ENCODE measurements at regions not wholly inside any gene's neighbourhood (a gene's known extent, or its start where the extent isn't known, plus 50 kb on each side); places are given as distances from the start of the nearest gene placed in this dataset.
A peak's percentile ranks its signal among the peaks of the same experiment; 100 is the strongest.
"Not testable (repeated sequence)": the region's sequence is repeated elsewhere in the genome, so short reads cannot be mapped to it uniquely, and the experiment has no call there.

DNA sequence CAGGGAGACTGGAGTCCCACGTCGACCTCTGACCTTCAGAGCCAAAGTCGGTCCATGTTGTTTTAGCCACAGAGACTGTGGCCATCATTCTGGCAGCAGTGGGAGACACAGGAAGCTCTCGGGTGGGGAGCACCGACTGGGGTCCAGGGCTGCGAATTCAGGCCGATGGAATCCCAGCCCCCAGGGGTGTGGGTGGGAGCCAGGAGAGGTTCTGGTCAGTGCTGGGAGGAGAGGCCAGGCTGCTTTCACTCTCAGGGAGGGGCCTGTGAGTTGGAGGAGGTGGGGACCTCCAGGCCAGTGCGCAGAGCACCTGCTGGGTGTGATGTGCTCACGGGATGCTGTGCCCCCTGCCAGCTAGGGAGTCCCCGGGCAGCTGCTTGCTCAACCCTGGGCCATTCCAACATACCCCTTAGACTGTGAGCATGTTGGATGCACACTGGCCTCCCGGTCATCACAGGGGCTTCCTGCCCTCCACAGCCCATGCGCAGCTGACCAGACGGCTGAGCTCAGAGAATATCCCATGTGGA is 196.5 kb downstream of the LAT start:
- not testable (repeated sequence) for H3K4me3 ChIP-seq (ENCODE audit: low read length); H3K27ac ChIP-seq (ENCODE audit: low read length); H3K27me3 ChIP-seq (ENCODE audit: control insufficient read depth, insufficient read depth, low read length); H3K9me3 ChIP-seq (replicated peaks; ENCODE audit: control insufficient read depth, low read depth, low read length); DNase-seq; H3K36me3 ChIP-seq (ENCODE audit: control insufficient read depth, insufficient read depth, low read length)
- 75% methylated on average over 8 of the region's 13 CpGs for WGBS (ENCODE audit: insufficient coverage)
- peaks cover 52% of the 10 kb centered on the region for H3K4me1 ChIP-seq (ENCODE audit: control insufficient read depth, insufficient read depth, low read length)

GRCh38 chr16:29180206-29180600 is 195.4 kb downstream of the LAT start:
- not testable (repeated sequence) for H3K9me3 ChIP-seq (replicated peaks; ENCODE audit: control insufficient read depth, low read depth, low read length); H3K4me3 ChIP-seq (ENCODE audit: low read length); H3K36me3 ChIP-seq (ENCODE audit: control insufficient read depth, insufficient read depth, low read length); H3K27me3 ChIP-seq (ENCODE audit: control insufficient read depth, insufficient read depth, low read length); DNase-seq; H3K27ac ChIP-seq (ENCODE audit: low read length)
- H3K4me1 ChIP-seq (ENCODE audit: control insufficient read depth, insufficient read depth, low read length), result peaks cover 41% of the 10 kb centered on the region
- 80% methylated on average over 3 of the region's 15 CpGs for WGBS (ENCODE audit: insufficient coverage)

GRCh38 chr16:29179401-29180205 is 194.8 kb downstream of the LAT start:
- H3K9me3 ChIP-seq (replicated peaks; ENCODE audit: control insufficient read depth, low read depth, low read length); H3K27me3 ChIP-seq (ENCODE audit: control insufficient read depth, insufficient read depth, low read length): not testable (repeated sequence)
- H3K4me1 ChIP-seq (ENCODE audit: control insufficient read depth, insufficient read depth, low read length), result peaks cover 35% of the 10 kb centered on the region

DNA sequence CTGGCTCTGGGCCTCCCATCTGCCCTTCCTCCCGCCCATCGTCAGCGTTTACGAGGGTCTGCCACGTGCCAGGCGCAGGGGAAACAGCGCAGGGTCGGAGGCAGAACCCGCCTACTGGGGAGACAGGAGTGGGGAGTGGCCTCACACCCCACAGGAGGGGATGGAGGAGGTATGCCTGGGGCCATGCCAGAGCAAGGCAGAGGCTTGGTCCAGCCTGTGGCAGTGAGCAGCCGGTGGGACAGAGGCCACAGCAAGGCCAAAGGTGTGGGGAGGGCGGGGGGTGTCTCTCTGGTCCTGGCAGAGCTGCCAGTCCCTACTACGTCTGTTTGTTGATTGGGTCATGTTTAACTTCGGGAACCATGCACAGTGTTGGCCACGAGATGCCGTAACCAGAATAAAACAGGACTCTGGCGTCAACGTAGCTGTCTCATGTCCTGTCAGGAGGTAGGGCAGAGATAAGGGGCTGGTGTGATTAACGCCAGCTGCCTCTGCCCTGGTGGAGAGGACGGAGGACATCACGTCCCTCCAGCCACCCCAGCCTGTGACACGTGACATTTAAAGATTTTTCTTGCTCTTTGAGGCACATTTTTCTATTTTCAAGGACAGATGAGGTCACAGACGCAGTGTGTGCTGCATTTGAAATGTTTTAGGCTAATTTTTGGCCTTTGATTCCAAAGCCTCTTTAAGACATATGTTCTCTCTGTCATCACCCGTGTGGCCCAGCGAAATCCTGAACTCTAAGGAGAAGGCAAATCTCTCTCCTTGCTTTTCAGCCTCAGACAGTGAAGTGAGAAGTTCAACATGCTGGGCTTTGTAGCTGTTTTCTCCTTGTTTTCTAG is 193.3 kb downstream of the LAT start:
- not testable (repeated sequence) for H3K27me3 ChIP-seq (ENCODE audit: control insufficient read depth, insufficient read depth, low read length); H3K9me3 ChIP-seq (replicated peaks; ENCODE audit: control insufficient read depth, low read depth, low read length); H3K36me3 ChIP-seq (ENCODE audit: control insufficient read depth, insufficient read depth, low read length); DNase-seq; H3K4me3 ChIP-seq (ENCODE audit: low read length)
- H3K27ac ChIP-seq (ENCODE audit: low read length), result peak overlapping the region; percentile 13
- H3K4me1 ChIP-seq (ENCODE audit: control insufficient read depth, insufficient read depth, low read length), result peaks cover 25% of the 10 kb centered on the region
- 38% methylated on average over 7 of the region's 24 CpGs for WGBS (ENCODE audit: insufficient coverage)

More at GRCh38 chr16:29179401-29180205, 194.8 kb downstream of the LAT start:
- not testable (repeated sequence) for DNase-seq; H3K36me3 ChIP-seq (ENCODE audit: control insufficient read depth, insufficient read depth, low read length); H3K27ac ChIP-seq (ENCODE audit: low read length); H3K4me3 ChIP-seq (ENCODE audit: low read length)
- 79% methylated on average over 21 of the region's 25 CpGs for WGBS (ENCODE audit: insufficient coverage)

GRCh38 chr16:29177203-29177887 is 192.5 kb downstream of the LAT start:
- not testable (repeated sequence) for H3K4me3 ChIP-seq (ENCODE audit: low read length); H3K9me3 ChIP-seq (replicated peaks; ENCODE audit: control insufficient read depth, low read depth, low read length); H3K27ac ChIP-seq (ENCODE audit: low read length); H3K36me3 ChIP-seq (ENCODE audit: control insufficient read depth, insufficient read depth, low read length); DNase-seq; H3K27me3 ChIP-seq (ENCODE audit: control insufficient read depth, insufficient read depth, low read length)
- 25% methylated on average over 10 of the region's 30 CpGs for WGBS (ENCODE audit: insufficient coverage)
- peaks cover 20% of the 10 kb centered on the region for H3K4me1 ChIP-seq (ENCODE audit: control insufficient read depth, insufficient read depth, low read length)

DNA sequence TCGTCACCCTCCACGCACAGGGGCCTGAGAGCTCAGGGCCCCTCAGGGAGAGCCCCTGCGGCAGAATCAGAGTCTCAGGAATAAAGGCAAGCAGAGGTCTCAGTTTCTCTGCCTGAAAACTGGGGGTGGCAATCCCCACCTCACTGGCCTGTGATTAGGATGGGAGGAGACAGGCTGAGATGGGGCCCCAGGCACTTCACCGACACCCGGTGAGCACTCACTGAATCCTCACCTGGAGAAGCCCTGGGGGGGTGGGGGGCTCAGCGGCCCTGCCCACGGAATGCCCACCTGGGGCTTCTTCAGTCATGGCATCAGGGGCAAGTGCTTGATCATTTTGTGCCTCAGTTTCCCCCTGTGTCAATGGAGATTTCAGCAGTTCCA is 192.0 kb downstream of the LAT start:
- not testable (repeated sequence) for H3K9me3 ChIP-seq (replicated peaks; ENCODE audit: control insufficient read depth, low read depth, low read length); H3K4me3 ChIP-seq (ENCODE audit: low read length); H3K36me3 ChIP-seq (ENCODE audit: control insufficient read depth, insufficient read depth, low read length); H3K27me3 ChIP-seq (ENCODE audit: control insufficient read depth, insufficient read depth, low read length); H3K27ac ChIP-seq (ENCODE audit: low read length); DNase-seq
- WGBS (ENCODE audit: insufficient coverage), result no CpG with 5 or more reads among the region's 7 CpGs
- H3K4me1 ChIP-seq (ENCODE audit: control insufficient read depth, insufficient read depth, low read length), result peaks cover 20% of the 10 kb centered on the region

GRCh38 chr16:29176154-29176470 is 191.3 kb downstream of the LAT start:
- not testable (repeated sequence) for H3K27ac ChIP-seq (ENCODE audit: low read length); DNase-seq; H3K9me3 ChIP-seq (replicated peaks; ENCODE audit: control insufficient read depth, low read depth, low read length); H3K4me3 ChIP-seq (ENCODE audit: low read length); H3K27me3 ChIP-seq (ENCODE audit: control insufficient read depth, insufficient read depth, low read length); H3K36me3 ChIP-seq (ENCODE audit: control insufficient read depth, insufficient read depth, low read length)
- peaks cover 26% of the 10 kb centered on the region for H3K4me1 ChIP-seq (ENCODE audit: control insufficient read depth, insufficient read depth, low read length)
- WGBS (ENCODE audit: insufficient coverage), result 83% methylated on average over 7 of the region's 7 CpGs

DNA sequence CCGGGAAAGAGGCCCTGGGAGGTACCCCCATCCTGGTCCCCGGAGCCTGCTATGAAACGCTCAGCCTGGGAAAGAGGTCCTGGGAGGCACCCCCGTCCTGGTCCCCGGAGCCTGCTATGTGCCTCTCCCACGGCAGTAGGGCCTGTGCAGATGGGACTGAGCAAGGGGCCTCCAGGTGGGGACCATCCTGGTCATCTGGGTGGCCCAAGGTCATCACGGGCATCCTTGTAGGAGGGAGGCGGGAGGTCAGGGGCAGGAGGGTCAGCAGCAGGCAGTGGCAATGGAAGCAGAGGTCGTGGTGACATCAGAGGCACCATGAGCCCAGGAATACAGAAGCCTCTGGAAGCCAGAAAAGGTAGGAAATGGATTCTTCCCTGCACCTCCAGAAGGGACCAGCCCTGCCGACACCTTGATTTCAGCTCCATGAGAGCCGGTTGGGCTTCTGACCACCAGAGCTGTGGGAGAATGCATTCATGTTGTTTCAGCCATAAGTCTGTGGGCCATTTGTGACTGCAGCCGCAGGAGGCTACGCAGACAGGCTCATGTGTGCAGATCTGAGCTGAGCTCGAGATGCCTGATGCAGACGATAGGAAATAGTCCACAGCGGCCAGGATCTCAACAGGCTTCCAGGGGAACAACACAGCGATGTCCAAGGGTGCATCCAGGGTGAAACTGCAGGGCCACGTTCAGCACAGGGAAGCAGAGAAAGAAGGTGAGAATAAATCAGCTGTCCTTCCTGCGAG is 190.7 kb downstream of the LAT start:
- not testable (repeated sequence) for H3K27me3 ChIP-seq (ENCODE audit: control insufficient read depth, insufficient read depth, low read length); H3K36me3 ChIP-seq (ENCODE audit: control insufficient read depth, insufficient read depth, low read length); H3K9me3 ChIP-seq (replicated peaks; ENCODE audit: control insufficient read depth, low read depth, low read length); H3K4me3 ChIP-seq (ENCODE audit: low read length); H3K27ac ChIP-seq (ENCODE audit: low read length); DNase-seq
- WGBS (ENCODE audit: insufficient coverage), result 86% methylated on average over 9 of the region's 19 CpGs
- peaks cover 30% of the 10 kb centered on the region for H3K4me1 ChIP-seq (ENCODE audit: control insufficient read depth, insufficient read depth, low read length)

DNA sequence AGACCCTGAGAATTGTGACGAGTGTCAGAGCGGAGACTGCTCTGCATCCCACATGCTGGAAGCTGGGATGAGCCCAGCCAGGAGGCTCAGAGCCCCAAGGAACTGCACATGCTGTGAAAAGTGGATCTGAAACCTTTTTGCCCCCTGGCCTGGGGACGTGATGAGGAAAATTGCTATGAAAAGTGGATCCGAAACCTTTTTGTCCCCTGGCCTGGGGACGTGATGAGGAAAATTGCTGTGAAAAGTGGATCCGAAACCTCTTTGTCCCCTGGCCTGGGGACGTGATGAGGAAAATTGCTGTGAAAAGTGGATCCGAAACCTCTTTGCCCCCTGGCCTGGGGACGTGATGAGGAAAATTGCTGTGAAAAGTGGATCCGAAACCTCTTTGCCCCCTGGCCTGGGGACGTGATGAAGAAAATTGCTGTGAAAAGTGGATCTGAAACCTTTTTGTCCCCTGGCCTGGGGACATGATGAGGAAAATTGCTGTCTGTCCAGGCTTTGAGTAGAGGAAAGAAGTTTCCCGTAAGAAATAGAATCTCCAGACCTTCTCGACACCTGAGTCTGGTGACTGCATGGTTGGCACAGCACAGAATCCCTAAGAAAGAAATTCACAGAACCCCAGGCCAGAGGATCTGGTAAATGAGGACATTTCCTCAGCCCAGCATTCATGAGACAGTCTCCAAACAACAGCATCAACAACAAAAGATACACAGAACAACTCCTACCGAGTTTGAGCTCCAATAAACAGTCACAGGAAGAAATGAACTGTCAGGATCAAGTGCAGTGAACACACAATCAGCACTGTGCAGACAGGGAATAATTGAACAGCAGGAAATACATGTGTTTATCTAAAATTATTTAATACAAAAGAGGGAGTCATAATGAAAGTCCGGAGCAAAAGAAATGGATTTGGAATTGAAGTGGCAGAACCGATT is 188.8 kb downstream of the LAT start:
- H3K27me3 ChIP-seq (ENCODE audit: control insufficient read depth, insufficient read depth, low read length); H3K9me3 ChIP-seq (replicated peaks; ENCODE audit: control insufficient read depth, low read depth, low read length); H3K36me3 ChIP-seq (ENCODE audit: control insufficient read depth, insufficient read depth, low read length); H3K27ac ChIP-seq (ENCODE audit: low read length); H3K4me3 ChIP-seq (ENCODE audit: low read length): not testable (repeated sequence)
- WGBS (ENCODE audit: insufficient coverage), result 85% methylated on average over 3 of the region's 16 CpGs
- DNase-seq, result peak; percentile 54
- peaks cover 36% of the 10 kb centered on the region for H3K4me1 ChIP-seq (ENCODE audit: control insufficient read depth, insufficient read depth, low read length)

All from muscle of leg (tissue), 3 donors.